GM19035 (cell line): ENCODE measurements at regions not wholly inside any gene's neighbourhood (a gene's known extent, or its start where the extent isn't known, plus 50 kb on each side); places are given as distances from the start of the nearest gene placed in this dataset.

Experiments
- ATAC-seq: cut with Tn5 transposase; IDR thresholded peaks from one replicate; pipeline ENCODE4 v1.9.1; 2021; ENCODE audit not compliant: unreplicated experiment

GRCh38 chr10:78742730-78743615, 325.8 kb upstream of the ZMIZ1 start:
- ATAC-seq: no peak

- ATAC-seq: no peak
Observed at GRCh38 chr10:78744056-78744455, 324.7 kb upstream of the ZMIZ1 start.

GRCh38 chr10:78744491-78745090, 324.2 kb upstream of the ZMIZ1 start:
- no peak for ATAC-seq

- ATAC-seq: no peak
Observed at GRCh38 chr10:78745441-78745840, 323.3 kb upstream of the ZMIZ1 start.

DNA sequence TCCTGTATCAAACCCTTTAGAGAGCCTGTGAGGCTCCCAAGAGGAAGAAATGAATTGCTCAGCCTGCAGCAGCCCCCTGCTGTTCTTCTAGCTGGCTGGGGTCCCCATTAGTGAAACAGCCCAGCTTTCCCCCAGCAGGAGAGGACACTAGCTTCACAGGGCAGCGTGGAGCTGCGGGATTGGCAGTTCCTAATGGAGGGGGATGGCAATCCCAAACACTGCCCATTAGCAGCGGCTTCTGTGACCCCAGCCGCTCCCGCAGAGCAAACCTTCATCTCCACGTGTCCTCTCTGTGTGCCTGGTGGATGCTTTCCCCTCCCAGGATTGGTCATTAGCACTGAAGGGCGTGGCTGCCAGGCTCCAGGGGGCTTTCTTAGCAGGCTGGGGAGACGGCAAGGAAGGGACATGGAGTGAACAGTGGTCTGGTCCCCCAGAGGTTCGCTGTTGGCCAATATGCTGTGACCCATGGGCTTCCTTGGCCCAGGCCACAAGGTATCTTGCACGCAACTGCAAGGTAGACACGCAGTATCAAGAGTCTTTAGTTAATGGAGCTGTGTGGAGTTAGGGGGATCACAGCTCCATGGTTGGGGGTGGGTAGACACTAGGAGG, 322.5 kb upstream of the ZMIZ1 start:
- no peak for ATAC-seq

- ATAC-seq: no peak
Observed at GRCh38 chr10:78747401-78748234, 321.1 kb upstream of the ZMIZ1 start.

- ATAC-seq: no peak
Observed at GRCh38 chr10:78748235-78748533, 320.6 kb upstream of the ZMIZ1 start.

DNA sequence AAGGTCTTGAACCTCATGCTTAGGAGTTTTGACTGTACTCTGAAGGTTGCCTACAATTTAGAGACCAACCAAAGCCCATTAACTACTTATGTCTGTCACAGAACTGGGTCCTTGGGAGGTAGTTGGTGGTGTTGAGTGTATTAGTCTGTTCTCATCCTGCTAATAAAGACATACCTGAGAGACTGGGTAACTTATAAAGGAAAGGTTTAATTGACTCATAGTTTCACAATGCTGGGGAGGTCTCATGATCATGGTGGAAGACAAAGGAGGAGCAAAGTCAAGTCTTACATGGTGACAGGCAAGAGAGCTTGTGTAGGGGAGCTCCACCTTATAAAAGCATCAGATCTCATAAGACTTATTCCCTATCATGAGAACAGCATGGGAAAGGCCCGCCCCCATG, 319.6 kb upstream of the ZMIZ1 start:
- ATAC-seq: no peak

DNA sequence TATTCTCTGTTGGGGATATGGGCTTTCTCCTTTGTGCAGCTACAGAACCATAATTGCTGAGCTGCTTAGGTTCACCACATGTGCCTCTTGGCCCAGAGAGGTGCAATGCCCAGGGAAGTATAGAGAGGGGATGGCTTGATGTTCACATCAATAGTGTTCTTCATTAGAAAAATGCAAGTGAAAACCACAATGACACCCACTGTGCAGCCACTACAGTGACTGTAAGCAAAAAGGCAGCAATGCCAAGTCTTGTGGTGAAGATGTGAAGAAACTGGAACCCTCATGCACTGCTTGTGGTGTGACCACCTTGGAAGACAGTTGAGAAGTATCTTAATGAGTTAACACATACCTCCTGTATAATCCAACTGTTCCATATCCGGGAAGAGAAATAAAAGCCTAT, 318.9 kb upstream of the ZMIZ1 start:
- ATAC-seq: no peak

- ATAC-seq: no peak
Observed at GRCh38 chr10:78750418-78750817, 318.3 kb upstream of the ZMIZ1 start.

- ATAC-seq: no peak
Observed at GRCh38 chr10:78751716-78752115, 317.1 kb upstream of the ZMIZ1 start.

DNA sequence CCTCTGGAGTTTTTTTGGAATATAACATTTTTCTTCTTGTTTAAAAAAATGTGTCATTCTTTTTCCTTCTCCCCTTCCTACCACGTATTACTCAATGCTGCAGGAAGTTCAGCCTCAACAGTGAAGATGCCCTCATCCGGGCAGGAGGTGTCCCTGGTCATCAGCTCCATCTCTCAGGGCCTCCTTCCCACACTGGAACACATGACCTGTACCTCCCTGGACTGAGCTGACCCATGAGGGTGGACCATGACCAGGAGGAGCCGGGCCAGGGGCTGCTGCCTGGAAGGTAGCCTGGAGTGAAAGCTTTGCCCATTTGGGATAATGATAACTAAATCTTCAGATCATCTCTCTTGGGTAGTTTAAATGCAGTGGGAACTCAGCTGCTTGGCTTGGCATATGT, 316.5 kb upstream of the ZMIZ1 start:
- ATAC-seq: no peak

GRCh38 chr10:78752708-78753107, 316.1 kb upstream of the ZMIZ1 start:
- ATAC-seq: no peak

- ATAC-seq: no peak
Observed at GRCh38 chr10:78754269-78755062, 314.3 kb upstream of the ZMIZ1 start.

DNA sequence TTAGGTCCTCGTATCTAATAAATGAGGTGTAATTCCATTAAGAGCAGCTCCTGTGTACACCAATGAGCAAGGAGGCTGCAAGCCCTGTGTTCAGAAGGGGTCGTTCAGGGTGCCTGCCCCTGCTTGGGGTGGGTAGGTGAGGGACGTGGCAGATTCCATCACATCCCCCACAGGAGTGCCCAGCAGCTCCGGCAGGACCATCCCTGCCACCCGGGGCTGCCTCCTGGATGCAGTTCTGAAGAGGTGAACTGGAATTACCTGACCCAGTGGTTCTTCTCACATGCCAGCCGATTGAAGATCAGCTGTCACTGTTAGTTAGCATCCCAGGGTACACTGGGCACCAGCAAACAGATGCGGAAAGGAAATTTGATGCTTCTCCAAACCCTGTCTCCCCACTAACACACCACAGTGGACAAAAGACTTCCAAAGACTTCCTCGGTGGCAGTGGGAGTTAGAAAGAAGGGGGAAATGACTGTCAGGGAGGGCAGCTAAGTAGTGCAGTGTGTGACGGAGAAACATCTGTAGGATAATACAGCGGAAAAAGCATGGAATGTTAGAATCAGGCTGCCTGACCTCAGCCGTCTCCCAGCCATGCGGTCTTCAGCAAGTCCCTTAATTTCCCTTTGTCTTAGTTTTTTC, 313.6 kb upstream of the ZMIZ1 start:
- ATAC-seq: no peak

DNA sequence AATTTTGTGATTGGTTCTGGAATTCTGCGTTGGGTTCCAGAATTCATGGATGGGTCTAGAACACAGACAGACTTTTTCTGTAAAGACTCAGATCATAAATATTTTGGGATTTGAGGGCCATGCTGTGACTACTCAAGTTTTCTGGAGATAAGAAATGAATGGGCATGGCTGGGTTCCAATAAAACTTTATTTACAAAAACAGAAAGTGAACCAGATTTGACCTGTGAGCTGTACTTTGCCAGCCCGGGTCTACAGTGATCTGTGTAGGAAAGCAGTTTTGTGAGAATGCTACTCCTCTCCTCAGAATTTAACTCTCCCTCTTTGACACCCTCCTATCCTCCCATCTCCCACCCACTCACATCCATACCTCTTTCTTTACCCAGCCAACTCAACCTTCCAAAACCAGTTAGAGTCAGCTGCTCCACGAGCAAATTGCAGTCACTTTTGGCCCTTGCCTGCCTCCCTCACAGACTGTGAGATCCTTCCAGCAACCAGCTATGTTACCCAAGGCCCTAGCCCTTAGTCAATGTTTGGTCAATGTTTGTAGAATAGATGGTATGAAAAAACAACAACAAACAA, 312.8 kb upstream of the ZMIZ1 start:
- no peak for ATAC-seq

GRCh38 chr10:78756604-78757343, 312.0 kb upstream of the ZMIZ1 start:
- no peak for ATAC-seq

DNA sequence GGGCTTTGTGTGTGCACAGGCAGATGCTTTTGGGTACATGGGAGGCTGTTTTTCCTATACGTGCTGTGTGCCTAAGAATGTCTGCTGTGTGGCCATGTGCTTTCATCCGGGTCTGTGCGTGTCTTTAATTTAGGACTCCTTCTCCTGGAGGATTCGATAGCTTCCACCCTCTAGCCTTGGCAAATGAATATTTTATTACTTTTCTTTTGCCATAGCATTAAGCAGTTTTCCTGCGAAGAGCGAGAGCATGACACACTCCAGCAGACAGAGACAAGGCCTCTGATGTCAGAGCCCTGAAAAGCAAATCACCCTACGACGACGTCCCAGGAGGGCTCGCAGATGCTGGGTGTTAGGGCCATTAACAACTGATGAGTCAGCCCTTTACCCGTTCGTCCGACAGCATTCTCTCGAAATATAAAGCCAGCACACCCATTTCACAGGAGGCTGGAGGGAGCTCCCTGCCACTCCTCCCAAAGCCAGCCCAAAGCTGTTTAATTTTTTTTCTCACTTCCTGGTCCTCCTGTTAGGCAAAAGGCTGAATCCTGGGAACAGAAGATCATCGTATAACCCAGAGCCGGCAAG, 311.3 kb upstream of the ZMIZ1 start:
- no peak for ATAC-seq

- no peak for ATAC-seq
Observed at GRCh38 chr10:78758176-78758575, 310.6 kb upstream of the ZMIZ1 start.
